DMS114 treated with DMSO at 0.1 percent for 48 hours (cell line): ENCODE measurements at regions not wholly inside any gene's neighbourhood (a gene's known extent, or its start where the extent isn't known, plus 50 kb on each side); places are given as distances from the start of the nearest gene placed in this dataset.

ENCODE experiments used
- DNase-seq: peaks from one replicate; lab custom pipeline; 2025; ENCODE audit not compliant: unreplicated experiment; lab: John Stamatoyannopoulos, UW

DNA sequence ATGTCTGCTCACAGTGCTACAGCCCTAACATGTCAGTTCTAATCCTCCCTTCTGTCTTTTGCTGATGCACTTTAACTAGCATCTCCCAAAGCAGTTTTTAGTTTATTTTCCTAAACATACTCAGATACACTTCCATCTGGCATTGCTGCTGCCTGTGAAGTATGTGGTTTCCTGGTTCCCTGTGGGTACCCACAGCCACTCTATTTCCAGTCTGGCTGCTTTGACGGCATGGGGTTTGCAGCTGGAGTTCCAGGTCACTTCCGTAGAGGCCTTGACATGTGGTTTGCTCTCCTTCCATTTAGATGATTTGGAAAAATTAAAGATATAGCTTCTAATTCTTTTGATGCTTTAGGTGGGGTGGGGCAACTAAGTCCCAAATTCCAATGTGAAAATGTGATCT is 375.5 kb downstream of the PCDH20 start:
- DNase-seq, result no peak

DNA sequence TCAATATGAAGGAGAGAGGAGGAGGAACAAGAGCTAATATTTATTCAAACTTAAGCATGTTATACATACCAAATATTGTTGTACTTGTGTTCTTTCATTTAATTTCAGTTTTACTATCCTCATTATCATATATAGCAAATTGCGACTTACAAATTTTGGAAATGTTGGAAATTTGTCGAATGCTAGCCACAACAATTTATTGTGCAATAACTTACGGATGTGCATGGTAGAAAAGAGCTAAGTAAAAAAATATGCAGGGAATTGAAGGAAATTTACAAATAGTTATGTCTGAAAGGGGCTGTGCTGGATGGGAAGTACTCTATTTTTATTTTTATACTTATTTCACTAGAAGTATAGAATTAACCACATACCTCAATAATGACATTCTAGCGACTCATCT is 376.3 kb downstream of the PCDH20 start:
- DNase-seq, result no peak

DNA sequence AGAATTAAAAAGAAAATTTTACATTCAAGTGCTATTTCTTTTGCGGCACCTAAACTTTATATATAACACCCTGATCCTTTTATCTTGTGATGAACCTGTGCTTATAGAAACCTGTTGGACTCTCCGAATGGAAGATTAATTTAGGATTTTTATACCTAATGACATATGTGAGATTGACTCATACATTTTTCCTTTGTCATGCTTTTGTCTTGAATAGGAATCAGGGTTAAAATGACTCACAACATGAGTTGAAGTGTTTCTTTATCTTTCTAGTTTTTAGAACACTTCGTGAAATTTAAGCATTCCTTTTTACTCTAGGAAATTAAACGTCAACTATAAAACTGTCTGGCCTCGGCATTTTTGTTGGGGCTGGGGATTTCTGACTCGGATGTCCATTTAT is 378.9 kb downstream of the PCDH20 start:
- DNase-seq, result no peak

DNA sequence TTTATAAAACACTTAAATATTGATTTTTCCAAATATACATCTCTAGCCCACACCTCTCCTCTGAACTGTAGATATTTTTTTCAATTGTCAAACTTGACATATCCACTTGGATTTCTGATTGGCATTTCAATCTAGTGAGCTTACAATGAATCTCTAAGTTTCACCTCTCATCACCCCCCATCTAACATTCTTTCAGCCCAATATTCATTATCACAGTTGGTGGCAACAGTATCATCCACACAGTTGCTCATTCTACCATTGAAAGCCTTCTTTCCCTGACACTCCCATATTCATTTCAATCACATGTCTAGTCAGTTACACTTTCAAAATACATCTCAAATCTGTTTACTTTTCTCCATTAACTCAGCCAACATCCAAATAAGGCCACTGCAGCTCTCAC is 385.2 kb downstream of the PCDH20 start:
- no peak for DNase-seq

DNA sequence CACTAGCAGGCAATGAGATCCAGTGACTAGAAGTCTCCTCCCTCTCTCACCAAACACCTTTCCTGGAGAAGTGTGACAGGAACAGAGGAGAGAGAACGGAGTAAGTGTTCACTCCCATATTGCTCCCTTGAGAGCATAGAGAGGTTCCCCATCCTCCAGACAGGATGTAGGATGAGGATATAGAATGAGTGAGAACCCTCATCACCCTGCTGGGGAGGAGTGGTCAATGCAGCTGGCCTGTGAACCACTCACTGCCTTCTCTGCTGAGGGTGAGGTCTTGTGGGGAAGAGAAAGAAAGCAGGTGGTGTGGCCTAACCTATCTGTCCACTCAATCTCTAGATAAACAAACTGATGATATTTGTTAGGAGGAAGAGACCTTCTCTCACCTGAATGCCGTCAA is 386.6 kb downstream of the PCDH20 start:
- no peak for DNase-seq

DNA sequence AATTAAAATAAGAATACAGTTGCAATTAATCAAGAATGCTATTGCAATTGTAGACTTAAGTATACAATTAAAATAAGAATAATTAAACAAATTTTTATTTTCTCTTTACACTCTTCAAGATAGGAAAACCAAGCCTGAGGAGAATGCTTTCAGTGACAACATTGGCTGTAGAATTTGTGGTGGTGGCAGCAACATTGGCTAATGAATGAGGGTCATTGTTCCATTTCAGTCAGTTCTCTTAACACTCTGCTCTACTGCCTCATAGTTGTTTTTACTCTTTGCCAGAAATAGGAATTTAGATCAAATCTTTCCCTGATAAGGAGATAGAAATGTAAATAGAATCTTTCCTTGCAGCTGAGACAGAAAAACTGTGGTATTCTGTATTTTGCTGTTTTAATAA is 391.6 kb downstream of the PCDH20 start:
- DNase-seq, result no peak

GRCh38 chr13:61021838-61022237 is 393.8 kb downstream of the PCDH20 start:
- no peak for DNase-seq

DNA sequence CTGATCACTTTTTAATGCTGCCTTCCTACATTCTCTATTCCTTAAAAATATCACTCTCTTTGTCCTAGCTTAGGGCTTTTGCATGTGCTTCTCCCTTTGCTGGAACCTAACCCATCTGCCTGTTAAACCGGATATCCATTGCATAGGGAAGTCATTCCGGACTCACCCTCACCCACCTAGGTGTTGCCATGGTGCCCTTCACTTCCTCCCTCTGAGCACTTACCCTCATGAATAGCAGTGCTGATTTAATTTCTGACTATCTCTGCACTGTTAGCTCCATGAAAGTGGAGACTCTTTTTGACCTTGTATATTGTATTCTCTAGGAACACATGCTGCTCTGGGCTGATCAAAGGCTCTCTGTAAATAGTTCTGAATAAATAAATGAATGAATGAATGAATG is 401.9 kb downstream of the PCDH20 start:
- DNase-seq, result no peak

DNA sequence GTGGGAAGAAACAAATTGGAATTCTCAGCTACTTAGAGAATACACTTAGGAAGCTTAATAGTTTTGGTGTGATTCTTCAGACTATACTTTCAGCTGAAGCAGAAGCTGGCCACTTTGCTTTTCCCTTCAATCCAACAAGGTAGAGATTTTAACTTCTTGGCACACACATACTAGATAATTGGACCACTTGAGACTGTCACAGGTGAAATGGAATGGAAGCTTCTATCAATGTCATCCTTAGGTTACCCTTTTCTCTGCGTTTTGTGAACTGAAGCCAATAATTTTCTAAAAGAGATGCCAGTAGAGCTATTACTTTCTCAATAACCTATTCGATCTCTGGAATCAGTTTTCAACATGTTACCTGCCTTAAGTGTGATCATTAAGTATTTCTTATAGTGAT is 405.3 kb downstream of the PCDH20 start:
- no peak for DNase-seq

DNA sequence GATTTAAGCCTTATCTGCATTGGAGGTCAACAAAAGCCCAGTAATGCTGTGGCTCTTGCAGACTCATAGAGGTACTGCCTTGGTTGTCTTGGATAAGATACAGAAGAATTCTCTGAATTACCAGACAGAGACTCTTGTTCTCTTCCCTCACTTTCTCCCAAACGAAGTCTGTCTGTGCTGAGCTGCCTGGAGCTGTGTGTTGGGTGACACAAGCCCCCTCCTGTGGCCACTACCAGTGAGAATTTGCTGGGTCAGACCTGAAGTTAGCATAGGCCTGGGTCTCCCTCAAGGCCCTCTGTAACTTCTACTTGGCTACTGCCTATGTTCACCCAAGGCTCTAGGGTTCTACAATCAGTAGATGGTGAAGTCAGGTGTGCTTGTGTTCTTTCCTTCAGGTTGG is 413.0 kb downstream of the PCDH20 start:
- DNase-seq, result no peak

GRCh38 chr13:60990032-60990733 is 425.5 kb downstream of the PCDH20 start:
- DNase-seq, result no peak

DNA sequence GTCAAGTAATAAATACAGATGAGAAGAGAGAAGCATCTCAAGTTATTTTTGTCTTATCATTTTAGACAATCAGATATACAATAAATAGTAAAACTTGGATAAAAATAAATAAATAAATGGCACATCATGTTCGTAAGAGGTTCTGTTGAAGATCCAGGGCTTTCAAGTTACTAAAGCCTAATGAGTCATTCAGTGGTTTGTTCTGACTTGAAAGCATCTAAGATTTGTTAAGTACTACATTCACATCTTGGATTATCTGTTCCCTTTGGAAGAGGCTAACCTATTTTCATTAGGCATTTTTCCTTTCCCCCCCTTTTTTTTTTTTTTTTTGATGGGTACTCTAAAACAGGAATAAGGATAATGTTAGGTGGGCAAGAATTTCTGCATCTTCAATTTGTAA is 429.3 kb downstream of the PCDH20 start:
- DNase-seq, result no peak

DNA sequence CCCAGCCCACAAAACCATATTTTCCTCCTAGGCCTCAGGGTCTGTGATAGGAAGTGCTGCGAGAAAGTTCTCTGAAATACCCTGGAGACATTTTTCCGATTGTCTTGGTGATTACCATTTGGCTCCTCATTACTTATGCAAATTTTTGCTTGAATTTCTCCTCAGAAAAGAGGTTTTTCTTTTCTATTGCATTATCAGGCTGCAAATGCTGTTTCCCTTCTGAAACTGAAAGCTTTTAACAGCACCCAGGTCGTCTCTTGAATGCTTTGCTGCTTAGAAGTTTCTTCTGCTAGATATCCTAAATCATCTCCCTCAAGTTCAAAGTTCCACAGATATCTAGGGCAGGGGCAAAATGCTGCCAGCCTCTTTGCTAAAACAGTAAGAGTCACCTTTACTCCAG is 434.2 kb downstream of the PCDH20 start:
- DNase-seq, result no peak

- DNase-seq, result no peak
Measured at GRCh38 chr13:60976367-60976766, 439.3 kb downstream of the PCDH20 start.

DNA sequence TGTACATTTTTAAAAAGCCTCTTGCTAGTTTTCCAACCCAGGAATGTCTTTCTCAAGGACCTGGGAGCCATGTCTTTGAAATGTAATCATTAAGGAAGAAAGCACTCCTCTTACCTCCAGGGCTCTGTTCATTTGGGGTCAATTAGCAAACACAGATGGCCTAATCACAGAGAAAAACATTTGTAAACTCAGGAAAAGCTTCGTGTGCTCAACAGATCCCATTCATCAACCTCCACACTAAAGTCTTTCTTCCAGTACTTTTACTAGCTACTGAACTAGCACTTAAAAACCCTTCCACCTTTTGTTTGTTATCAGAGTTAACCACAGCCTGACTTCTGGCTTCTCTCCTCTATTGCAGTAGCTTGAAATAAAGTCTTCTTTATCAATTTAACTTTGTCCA is 441.4 kb downstream of the PCDH20 start:
- no peak for DNase-seq

GRCh38 chr13:60973529-60973928 is 442.1 kb downstream of the PCDH20 start:
- DNase-seq, result no peak

DNA sequence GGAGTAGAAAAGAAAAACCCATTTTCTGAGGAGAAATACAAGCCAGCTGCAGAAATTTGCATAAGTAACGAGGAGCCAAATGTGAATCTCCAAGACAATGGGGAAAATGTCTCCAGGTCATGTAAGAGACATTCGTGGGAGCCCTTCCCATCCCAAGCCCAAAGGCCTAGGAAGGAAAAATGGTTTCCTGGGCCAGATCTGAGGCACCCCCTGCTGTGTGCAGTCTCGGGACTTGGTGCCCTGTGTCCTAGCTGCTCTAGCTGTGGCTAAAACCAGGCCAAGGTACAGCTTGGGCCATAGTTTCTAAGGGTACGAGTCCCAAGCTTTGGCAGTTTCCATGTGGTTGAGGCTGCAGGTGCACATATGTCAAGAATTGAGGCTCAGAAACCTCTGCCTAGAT is 444.9 kb downstream of the PCDH20 start:
- no peak for DNase-seq

DNA sequence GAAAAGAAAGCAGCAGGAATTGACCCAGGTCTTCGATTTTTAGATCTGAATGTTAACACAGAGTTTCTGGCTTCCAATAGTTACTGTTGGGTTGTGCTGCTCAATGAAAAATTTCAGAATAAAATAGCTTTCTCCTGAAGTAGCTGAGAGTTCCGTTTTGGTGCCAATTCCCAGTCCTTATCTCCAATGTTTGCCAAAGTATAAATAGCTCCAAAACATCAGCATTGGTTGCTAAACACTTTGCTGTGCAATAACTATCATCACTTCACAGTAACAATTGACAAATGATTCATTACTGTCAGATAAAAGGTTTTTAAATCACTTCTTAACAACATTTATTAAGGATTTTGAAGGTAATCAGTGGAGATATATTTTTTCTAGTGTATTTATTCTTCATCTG is 446.0 kb downstream of the PCDH20 start:
- no peak for DNase-seq

- no peak for DNase-seq
Measured at GRCh38 chr13:60959427-60959826, 456.2 kb downstream of the PCDH20 start.

DNA sequence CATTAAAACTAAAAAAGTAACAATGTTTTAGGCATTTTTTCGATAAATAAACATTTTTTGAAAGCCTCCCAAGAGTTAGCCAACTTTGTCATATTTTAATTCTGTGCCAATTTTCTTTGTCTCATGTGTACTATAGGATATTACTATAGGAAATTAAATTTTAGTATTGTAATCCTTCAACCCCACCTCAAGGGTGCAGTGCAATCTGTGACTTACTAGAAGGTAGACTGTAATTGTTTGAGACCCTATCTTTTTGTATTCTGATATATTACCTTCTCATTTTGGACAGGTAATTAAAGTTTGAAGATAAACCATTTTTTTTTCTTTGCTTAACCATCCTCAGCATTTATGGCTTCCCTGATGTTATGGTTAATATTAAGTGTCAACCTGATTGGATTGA is 457.8 kb downstream of the PCDH20 start:
- DNase-seq, result no peak

- no peak for DNase-seq
Measured at GRCh38 chr13:60945396-60945795, 470.3 kb downstream of the PCDH20 start.

DNA sequence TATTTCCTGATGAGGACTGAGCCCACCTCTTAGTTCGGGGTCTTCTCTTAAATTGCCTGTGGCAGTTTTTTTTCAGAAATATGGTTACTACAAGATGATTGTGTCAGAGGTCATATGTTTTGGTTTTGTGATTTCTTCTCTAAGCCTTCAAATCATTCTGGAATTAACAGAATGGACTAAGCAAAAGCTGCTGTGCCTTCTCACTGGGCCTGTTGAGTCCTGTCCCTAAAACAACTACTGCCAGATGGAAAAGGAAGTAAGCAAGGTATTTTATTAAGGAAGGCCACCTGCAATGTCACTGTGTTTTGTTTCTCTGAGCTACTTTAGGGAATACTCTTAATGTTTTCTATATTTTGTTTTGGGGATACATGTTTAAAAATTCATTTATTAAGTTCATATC is 470.8 kb downstream of the PCDH20 start:
- DNase-seq, result no peak

DNA sequence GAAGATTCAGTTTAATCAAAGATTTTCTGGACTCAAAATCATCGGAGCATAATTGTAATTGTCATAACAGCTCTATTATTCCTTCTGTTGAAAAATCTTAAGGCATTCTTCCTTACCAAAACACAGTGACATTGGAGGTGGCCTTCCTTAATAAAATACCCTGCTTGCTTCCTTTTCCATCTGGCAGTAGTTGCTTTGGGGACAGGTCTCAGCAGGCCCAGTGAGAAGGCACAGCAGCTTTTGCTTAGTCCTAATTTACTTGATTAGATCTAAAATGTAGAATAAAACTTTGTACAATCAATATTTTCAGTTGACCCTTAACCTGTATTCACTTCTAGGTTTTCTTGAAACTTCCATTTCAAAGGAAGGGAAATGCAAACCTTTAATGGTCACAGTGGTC is 471.6 kb downstream of the PCDH20 start:
- DNase-seq, result no peak

DNA sequence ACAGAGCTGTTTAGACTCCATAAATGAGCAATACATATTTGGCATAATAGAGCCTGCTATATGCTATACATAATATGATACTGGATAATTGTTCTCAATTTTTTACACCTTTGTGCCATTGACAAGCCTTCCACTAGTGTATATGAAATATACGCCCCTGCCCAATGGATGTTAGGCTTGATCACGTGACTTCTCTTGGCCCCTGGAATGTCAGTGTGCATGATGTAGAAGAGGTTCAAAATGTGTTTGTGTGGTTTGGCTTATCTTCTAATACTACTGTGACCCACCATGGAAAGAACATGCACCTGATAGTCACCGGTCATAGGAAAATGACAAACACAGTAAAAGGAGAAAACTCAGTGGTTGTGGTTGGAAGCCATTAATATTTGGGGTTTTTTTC is 479.4 kb downstream of the PCDH20 start:
- no peak for DNase-seq
